ENCODE measurements at regions not wholly inside any gene's neighbourhood (a gene's known extent, or its start where the extent isn't known, plus 50 kb on each side); places are given as distances from the start of the nearest gene placed in this dataset.

DNA sequence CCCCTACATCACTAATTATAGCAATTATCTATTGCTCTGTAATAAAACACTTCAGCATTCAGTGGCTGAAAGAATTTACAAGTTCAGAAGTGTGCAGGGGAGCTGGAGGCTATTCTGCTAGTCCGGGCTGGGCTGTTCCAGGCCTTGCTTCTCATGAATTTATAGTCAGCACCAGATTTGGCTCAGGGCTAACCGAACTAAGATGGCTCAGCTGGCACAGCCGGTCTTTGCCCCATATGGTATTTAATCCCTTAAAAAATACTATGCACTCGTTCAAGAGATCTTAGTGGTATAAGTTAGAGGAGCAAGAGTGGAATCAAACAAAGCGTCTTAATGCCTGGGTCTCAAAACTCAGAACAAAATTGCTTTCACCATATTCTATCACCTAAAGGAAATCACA, 932.9 kb downstream of the XPNPEP1 start:
- no peak overlapping the region for H2AFZ ChIP-seq (ENCODE audit: low read length)
- no peak overlapping the region for H2BK120ac ChIP-seq (replicated peaks; ENCODE audit: low read depth, low read length)
- H3K27ac ChIP-seq (ENCODE audit: low read depth, low read length) = no peak overlapping the region
- 86% methylated on average over 5 of the region's 5 CpGs; no CpG with 5 or more reads in 1 of the 2 experiments for WGBS, 2 experiments (ENCODE audit: extremely low coverage in 1 of 2, insufficient coverage in 1 of 2, insufficient read length in 1 of 2, insufficient replicate concordance in 2 of 2, low coverage in 1 of 2, low lambda C conversion rate in 2 of 2, missing lambda C conversion rate in 1 of 2)
- H2BK20ac ChIP-seq (ENCODE audit: low read length) = no peak overlapping the region
- no peaks in the 10 kb centered on the region for H3K79me2 ChIP-seq (ENCODE audit: control insufficient read depth in 1 of 2, insufficient read depth in 2 of 2, low read length in 2 of 2)
- no peak overlapping the region for H3K4me2 ChIP-seq (ENCODE audit: insufficient read depth in 1 of 2, low read depth in 2 of 2, low read length in 2 of 2)
- DNase-seq (ENCODE audit: low read depth in 1 of 2, low spot score in 2 of 2) (no peak), FAIRE-seq (no peak)
- H4K91ac ChIP-seq (replicated peaks; ENCODE audit: insufficient read length, low read length) = no peak overlapping the region
- no peak overlapping the region for H3K14ac ChIP-seq (ENCODE audit: insufficient read length)
- H3K23me2 ChIP-seq (ENCODE audit: low read depth, low read length) = no peaks in the 10 kb centered on the region
- no peak overlapping the region for H3K23ac ChIP-seq (ENCODE audit: insufficient read length)
- CTCF ChIA-PET (ENCODE audit: partially characterized antibody) = no interaction called here
- H2AK5ac ChIP-seq (ENCODE audit: low read depth, low read length) = no peak overlapping the region
- H3K9ac ChIP-seq (replicated peaks in 1 of 4; ENCODE audit: extremely low read depth in 1 of 4, low read depth in 3 of 4, low read length in 3 of 4) = no peak overlapping the region
- H3K56ac ChIP-seq (replicated peaks; ENCODE audit: insufficient read length, low read depth, low read length) = no peak overlapping the region
- H3K9me3 ChIP-seq (ENCODE audit: insufficient read depth in 2 of 2, low read depth in 1 of 2, low read length in 1 of 2) = no peaks in the 10 kb centered on the region
- POLR2A ChIA-PET (ENCODE audit: partially characterized antibody) = no interaction called here
- no peaks in the 10 kb centered on the region for H3K4me1 ChIP-seq (replicated peaks in 1 of 4; ENCODE audit: control insufficient read depth in 3 of 4, insufficient read depth in 4 of 4, low read length in 3 of 4)
- H4K8ac ChIP-seq (ENCODE audit: extremely low read depth, insufficient read depth, low read length) = no peak overlapping the region
- H4K5ac ChIP-seq (ENCODE audit: insufficient read length, low read depth, low read length) = no peak overlapping the region
- H3K4ac ChIP-seq (replicated peaks; ENCODE audit: insufficient read length, low read depth, low read length) = no peak overlapping the region
- no peak for TF ChIP-seq CBX8 (IDR thresholded peaks at IDR 0.05; ENCODE audit: borderline replicate concordance, low read depth, low read length)
- no peak for TF ChIP-seq SP2 (IDR thresholded peaks at IDR 0.05; ENCODE audit: low read length)
- no peak for TF ChIP-seq SIN3A (conservative IDR thresholded peaks at IDR 0.05 in 1 of 2, IDR thresholded peaks at IDR 0.05 in 1 of 2; ENCODE audit: low read depth in 1 of 2, low read length in 2 of 2)
- TF ChIP-seq SRF (IDR thresholded peaks at IDR 0.05; ENCODE audit: low read depth, low read length) = no peak
- no peak for TF ChIP-seq RFX5 (IDR thresholded peaks at IDR 0.05; ENCODE audit: borderline replicate concordance, low read depth, low read length)
- TF ChIP-seq SP1 (IDR thresholded peaks at IDR 0.05; ENCODE audit: low read depth, low read length) = no peak
- TF ChIP-seq, protein P1, sequence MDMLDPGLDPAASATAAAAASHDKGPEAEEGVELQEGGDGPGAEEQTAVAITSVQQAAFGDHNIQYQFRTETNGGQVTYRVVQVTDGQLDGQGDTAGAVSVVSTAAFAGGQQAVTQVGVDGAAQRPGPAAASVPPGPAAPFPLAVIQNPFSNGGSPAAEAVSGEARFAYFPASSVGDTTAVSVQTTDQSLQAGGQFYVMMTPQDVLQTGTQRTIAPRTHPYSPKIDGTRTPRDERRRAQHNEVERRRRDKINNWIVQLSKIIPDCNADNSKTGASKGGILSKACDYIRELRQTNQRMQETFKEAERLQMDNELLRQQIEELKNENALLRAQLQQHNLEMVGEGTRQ (IDR thresholded peaks at IDR 0.05; ENCODE audit: low read length) = no peak
- no peak for TF ChIP-seq JUN (IDR thresholded peaks at IDR 0.05; ENCODE audit: low read depth, low read length)
- no peak for TF ChIP-seq SP4 (IDR thresholded peaks at IDR 0.05; ENCODE audit: low read length)
- no peak for TF ChIP-seq TBP (IDR thresholded peaks at IDR 0.05; ENCODE audit: low read depth, low read length)
- TF ChIP-seq ASH2L (IDR thresholded peaks at IDR 0.05; ENCODE audit: low read length) = no peak
- no peak for TF ChIP-seq NANOG (IDR thresholded peaks at IDR 0.05; ENCODE audit: insufficient read depth, low read depth, low read length, poor library complexity, severe bottlenecking)
- no peak for TF ChIP-seq POLR2AphosphoS5 (IDR thresholded peaks at IDR 0.05; ENCODE audit: low read depth, low read length)
- H3K36me3 ChIP-seq (ENCODE audit: control insufficient read depth in 2 of 4, insufficient read depth in 4 of 4, low read length in 3 of 4) = no peaks in the 10 kb centered on the region
- no peaks in the 10 kb centered on the region for H4K20me1 ChIP-seq (replicated peaks in 1 of 2; ENCODE audit: control insufficient read depth in 1 of 2, insufficient read depth in 2 of 2, low read length in 2 of 2)
- H3K18ac ChIP-seq (ENCODE audit: extremely low read depth, low read length) = no peak overlapping the region
- no peak overlapping the region for H3K4me3 ChIP-seq (ENCODE audit: extremely low read depth in 1 of 4, insufficient read depth in 2 of 4, low read depth in 3 of 4, low read length in 4 of 4)
- no peak overlapping the region for H2BK15ac ChIP-seq (ENCODE audit: low read length)
- H3K79me1 ChIP-seq (ENCODE audit: low read depth, low read length) = no peaks in the 10 kb centered on the region
- H2BK12ac ChIP-seq (ENCODE audit: low read depth, low read length) = no peak overlapping the region
- no peak overlapping the region for H2BK5ac ChIP-seq (ENCODE audit: low read depth, low read length)
- H3K27me3 ChIP-seq (replicated peaks in 1 of 4; ENCODE audit: control insufficient read depth in 3 of 4, extremely low read depth in 1 of 4, insufficient read depth in 3 of 4, low read length in 3 of 4) = no peaks in the 10 kb centered on the region
